ENCODE measurements at regions not wholly inside any gene's neighbourhood (a gene's known extent, or its start where the extent isn't known, plus 50 kb on each side); places are given as distances from the start of the nearest gene placed in this dataset.

GRCh38 chr3:73705792-73706191 is 81.1 kb upstream of the PDZRN3 start:
- DNase-seq (no peak), ATAC-seq (replicated peaks in 1 of 4) (no peak)
- no CpG with 5 or more reads among the region's 1 CpG for WGBS (ENCODE audit: insufficient coverage)
- H3K27me3 ChIP-seq (replicated peaks in 1 of 2; ENCODE audit: control insufficient read depth in 2 of 2, extremely low read depth in 1 of 2, insufficient read depth in 2 of 2, low read length in 1 of 2): no peaks in the 10 kb centered on the region
- H3K4me1 Mint-ChIP-seq: no peaks in the 10 kb centered on the region
- no peaks in the 10 kb centered on the region for H3K27me3 Mint-ChIP-seq
- no peak overlapping the region for H3K27ac ChIP-seq (ENCODE audit: low read length)
- no peak overlapping the region for H3K27ac Mint-ChIP-seq
- H3K36me3 Mint-ChIP-seq: no peaks in the 10 kb centered on the region
- H3K9me3 Mint-ChIP-seq: peaks cover 3 to 4% (median 3%) of the 10 kb centered on the region in 3 donors
- H3K4me1 ChIP-seq (ENCODE audit: control insufficient read depth in 1 of 2, extremely low read depth in 1 of 2, insufficient read depth in 2 of 2, low read length in 2 of 2): no peaks in the 10 kb centered on the region
- H3K36me3 ChIP-seq (ENCODE audit: control insufficient read depth in 2 of 2, extremely low read depth in 1 of 2, insufficient read depth in 1 of 2, low read length in 1 of 2): no peaks in the 10 kb centered on the region
- ChIA-PET POLR2A (no interaction called here), CTCF (interaction anchor here in 1 of 2 donors (0.6 kb wide), 1 partner anchor 136 kb away, joined by 10 read pairs; no protein-coding TSS in a partner anchor)
- no peak overlapping the region for H3K4me3 Mint-ChIP-seq
- no peaks in the 10 kb centered on the region for H3K9me3 ChIP-seq
- H3K4me3 ChIP-seq (ENCODE audit: control insufficient read depth in 1 of 2, extremely low read depth in 1 of 2, low read length in 1 of 2): no peak overlapping the region

- Histone ChIP-seq H3K9me3 (no peaks in the 10 kb centered on the region), H3K4me3 (ENCODE audit: control insufficient read depth in 1 of 2, extremely low read depth in 1 of 2, low read length in 1 of 2) (no peak overlapping the region), H3K27ac (ENCODE audit: low read length) (no peak overlapping the region), H3K27me3 (replicated peaks in 1 of 2; ENCODE audit: control insufficient read depth in 2 of 2, extremely low read depth in 1 of 2, insufficient read depth in 2 of 2, low read length in 1 of 2) (no peaks in the 10 kb centered on the region), H3K4me1 (ENCODE audit: control insufficient read depth in 1 of 2, extremely low read depth in 1 of 2, insufficient read depth in 2 of 2, low read length in 2 of 2) (no peaks in the 10 kb centered on the region), H3K36me3 (ENCODE audit: control insufficient read depth in 2 of 2, extremely low read depth in 1 of 2, insufficient read depth in 1 of 2, low read length in 1 of 2) (no peaks in the 10 kb centered on the region)
- ChIA-PET CTCF (no interaction called here), POLR2A (no interaction called here)
- DNase-seq (no peak), ATAC-seq (replicated peaks in 1 of 4) (no peak)
- no peak overlapping the region for H3K27ac Mint-ChIP-seq
- H3K4me1 Mint-ChIP-seq: no peaks in the 10 kb centered on the region
- H3K27me3 Mint-ChIP-seq: no peaks in the 10 kb centered on the region
- H3K9me3 Mint-ChIP-seq: peaks cover 0 to 4% (median 0%) of the 10 kb centered on the region in 3 donors
- no peak overlapping the region for H3K4me3 Mint-ChIP-seq
- H3K36me3 Mint-ChIP-seq: no peaks in the 10 kb centered on the region
Observed at GRCh38 chr3:73699327-73699726, 74.6 kb upstream of the PDZRN3 start.

GRCh38 chr3:73697020-73697419 is 72.3 kb upstream of the PDZRN3 start:
- no CpG with 5 or more reads among the region's 6 CpGs for WGBS (ENCODE audit: insufficient coverage)
- CTCF ChIA-PET: no interaction called here
- H3K4me1 ChIP-seq (ENCODE audit: control insufficient read depth in 1 of 2, extremely low read depth in 1 of 2, insufficient read depth in 2 of 2, low read length in 2 of 2): no peaks in the 10 kb centered on the region
- Mint-ChIP-seq H3K27ac (no peak overlapping the region), H3K36me3 (no peaks in the 10 kb centered on the region), H3K4me3 (no peak overlapping the region), H3K9me3 (peaks cover 0 to 4% (median 0%) of the 10 kb centered on the region in 3 donors), H3K4me1 (no peaks in the 10 kb centered on the region), H3K27me3 (no peaks in the 10 kb centered on the region)
- ATAC-seq (replicated peaks in 1 of 4) (no peak), DNase-seq (no peak)
- no peaks in the 10 kb centered on the region for H3K36me3 ChIP-seq (ENCODE audit: control insufficient read depth in 2 of 2, extremely low read depth in 1 of 2, insufficient read depth in 1 of 2, low read length in 1 of 2)
- no peak overlapping the region for H3K27ac ChIP-seq (ENCODE audit: low read length)
- POLR2A ChIA-PET: no interaction called here
- H3K9me3 ChIP-seq: no peaks in the 10 kb centered on the region
- no peaks in the 10 kb centered on the region for H3K27me3 ChIP-seq (replicated peaks in 1 of 2; ENCODE audit: control insufficient read depth in 2 of 2, extremely low read depth in 1 of 2, insufficient read depth in 2 of 2, low read length in 1 of 2)
- no peak overlapping the region for H3K4me3 ChIP-seq (ENCODE audit: control insufficient read depth in 1 of 2, extremely low read depth in 1 of 2, low read length in 1 of 2)

- POLR2A ChIA-PET: no interaction called here
- Histone ChIP-seq H3K4me1 (ENCODE audit: control insufficient read depth in 1 of 2, extremely low read depth in 1 of 2, insufficient read depth in 2 of 2, low read length in 2 of 2) (no peaks in the 10 kb centered on the region), H3K27me3 (replicated peaks in 1 of 2; ENCODE audit: control insufficient read depth in 2 of 2, extremely low read depth in 1 of 2, insufficient read depth in 2 of 2, low read length in 1 of 2) (no peaks in the 10 kb centered on the region), H3K27ac (ENCODE audit: low read length) (no peak overlapping the region), H3K36me3 (ENCODE audit: control insufficient read depth in 2 of 2, extremely low read depth in 1 of 2, insufficient read depth in 1 of 2, low read length in 1 of 2) (no peaks in the 10 kb centered on the region), H3K9me3 (no peaks in the 10 kb centered on the region), H3K4me3 (ENCODE audit: control insufficient read depth in 1 of 2, extremely low read depth in 1 of 2, low read length in 1 of 2) (no peak overlapping the region)
- H3K4me1 Mint-ChIP-seq: no peaks in the 10 kb centered on the region
- H3K36me3 Mint-ChIP-seq: no peaks in the 10 kb centered on the region
- WGBS (ENCODE audit: insufficient coverage): 100% methylated on average over 1 of the region's 3 CpGs
- peaks cover 0 to 4% (median under 1%) of the 10 kb centered on the region in 3 donors for H3K9me3 Mint-ChIP-seq
- no peaks in the 10 kb centered on the region for H3K27me3 Mint-ChIP-seq
- DNase-seq (no peak), ATAC-seq (replicated peaks in 1 of 4) (no peak)
- H3K4me3 Mint-ChIP-seq: no peak overlapping the region
- no peak overlapping the region for H3K27ac Mint-ChIP-seq
- CTCF ChIA-PET: no interaction called here
Observed at GRCh38 chr3:73695841-73696240, 71.1 kb upstream of the PDZRN3 start.

- 80% methylated on average over 1 of the region's 1 CpG for WGBS (ENCODE audit: insufficient coverage)
- Histone ChIP-seq H3K4me1 (ENCODE audit: control insufficient read depth in 1 of 2, extremely low read depth in 1 of 2, insufficient read depth in 2 of 2, low read length in 2 of 2) (no peaks in the 10 kb centered on the region), H3K36me3 (ENCODE audit: control insufficient read depth in 2 of 2, extremely low read depth in 1 of 2, insufficient read depth in 1 of 2, low read length in 1 of 2) (no peaks in the 10 kb centered on the region), H3K4me3 (ENCODE audit: control insufficient read depth in 1 of 2, extremely low read depth in 1 of 2, low read length in 1 of 2) (no peak overlapping the region), H3K9me3 (no peaks in the 10 kb centered on the region), H3K27ac (ENCODE audit: low read length) (no peak overlapping the region), H3K27me3 (replicated peaks in 1 of 2; ENCODE audit: control insufficient read depth in 2 of 2, extremely low read depth in 1 of 2, insufficient read depth in 2 of 2, low read length in 1 of 2) (no peaks in the 10 kb centered on the region)
- POLR2A ChIA-PET: no interaction called here
- Mint-ChIP-seq H3K4me1 (no peaks in the 10 kb centered on the region), H3K27me3 (no peaks in the 10 kb centered on the region), H3K36me3 (no peaks in the 10 kb centered on the region), H3K4me3 (no peak overlapping the region), H3K9me3 (peaks cover 0 to 4% (median 2%) of the 10 kb centered on the region in 3 donors), H3K27ac (no peak overlapping the region)
- DNase-seq (no peak), ATAC-seq (replicated peaks in 1 of 4) (no peak)
- CTCF ChIA-PET: no interaction called here
Observed at GRCh38 chr3:73694983-73695757, 70.4 kb upstream of the PDZRN3 start.

- POLR2A ChIA-PET: no interaction called here
- Histone ChIP-seq H3K4me1 (ENCODE audit: control insufficient read depth in 1 of 2, extremely low read depth in 1 of 2, insufficient read depth in 2 of 2, low read length in 2 of 2) (no peaks in the 10 kb centered on the region), H3K27ac (ENCODE audit: low read length) (no peak overlapping the region), H3K4me3 (ENCODE audit: control insufficient read depth in 1 of 2, extremely low read depth in 1 of 2, low read length in 1 of 2) (no peak overlapping the region), H3K27me3 (replicated peaks in 1 of 2; ENCODE audit: control insufficient read depth in 2 of 2, extremely low read depth in 1 of 2, insufficient read depth in 2 of 2, low read length in 1 of 2) (no peaks in the 10 kb centered on the region), H3K9me3 (no peaks in the 10 kb centered on the region), H3K36me3 (ENCODE audit: control insufficient read depth in 2 of 2, extremely low read depth in 1 of 2, insufficient read depth in 1 of 2, low read length in 1 of 2) (no peaks in the 10 kb centered on the region)
- H3K27me3 Mint-ChIP-seq: peaks cover 0 to 3% of the 10 kb centered on the region in 2 donors
- peaks cover 4 to 8% (median 4%) of the 10 kb centered on the region in 3 donors for H3K9me3 Mint-ChIP-seq
- H3K36me3 Mint-ChIP-seq: no peaks in the 10 kb centered on the region
- CTCF ChIA-PET: no interaction called here
- H3K27ac Mint-ChIP-seq: no peak overlapping the region
- no peak overlapping the region for H3K4me3 Mint-ChIP-seq
- 100% methylated on average over 1 of the region's 5 CpGs for WGBS (ENCODE audit: insufficient coverage)
- no peak for DNase-seq
- ATAC-seq (replicated peaks in 1 of 4): no peak
- no peaks in the 10 kb centered on the region for H3K4me1 Mint-ChIP-seq
Observed at GRCh38 chr3:73687106-73688004, 62.6 kb upstream of the PDZRN3 start.
